Chondrocyte (in vitro differentiated cells): ENCODE measurements at regions not wholly inside any gene's neighbourhood (a gene's known extent, or its start where the extent isn't known, plus 50 kb on each side); places are given as distances from the start of the nearest gene placed in this dataset.

Experiments used
- DNase-seq: peaks from one replicate; pipeline ENCODE4 v3.0.0; 2021; ENCODE audit warnings: mixed read lengths, low spot score
- H3K27ac Mint-ChIP-seq: one replicate; pipeline ENCODE4 v1.8.0; 2021; ENCODE audit warnings: mild to moderate bottlenecking, moderate library complexity, mixed read lengths; ENCODE audit not compliant: unreplicated experiment
- H3K27me3 Mint-ChIP-seq: 2 replicates; pipeline ENCODE4 v1.8.0; 2021; ENCODE audit warnings: low read depth, mixed read lengths
- H3K36me3 Mint-ChIP-seq: 2 replicates; pipeline ENCODE4 v1.8.0; 2021; ENCODE audit warnings: low read depth, mixed read lengths
- H3K4me1 Mint-ChIP-seq: 2 replicates; pipeline ENCODE4 v1.8.0; 2021; ENCODE audit warnings: low read depth, mild to moderate bottlenecking, mixed read lengths
- H3K4me3 Mint-ChIP-seq: one replicate; pipeline ENCODE4 v1.8.0; 2021; ENCODE audit warnings: mild to moderate bottlenecking, moderate library complexity, mixed read lengths; ENCODE audit not compliant: unreplicated experiment
- H3K9me3 Mint-ChIP-seq: 2 replicates; pipeline ENCODE4 v1.8.0; 2021; ENCODE audit warnings: low read depth, mixed read lengths
- TF ChIP-seq, protein P1 (sequence below): fragments of 200-600 bp; sonication (generic); IDR thresholded peaks from 2 replicates; pipeline ENCODE4 v1.5.0; 2021; ENCODE audit warnings: antibody characterized with exemption, mild to moderate bottlenecking, moderate library complexity

- Mint-ChIP-seq H3K27me3 (no peaks in the 10 kb centered on the region), H3K4me1 (no peaks in the 10 kb centered on the region), H3K4me3 (no peak overlapping the region), H3K36me3 (no peaks in the 10 kb centered on the region), H3K27ac (no peak overlapping the region), H3K9me3 (no peaks in the 10 kb centered on the region)
- no peak for DNase-seq
- TF ChIP-seq, protein P1, sequence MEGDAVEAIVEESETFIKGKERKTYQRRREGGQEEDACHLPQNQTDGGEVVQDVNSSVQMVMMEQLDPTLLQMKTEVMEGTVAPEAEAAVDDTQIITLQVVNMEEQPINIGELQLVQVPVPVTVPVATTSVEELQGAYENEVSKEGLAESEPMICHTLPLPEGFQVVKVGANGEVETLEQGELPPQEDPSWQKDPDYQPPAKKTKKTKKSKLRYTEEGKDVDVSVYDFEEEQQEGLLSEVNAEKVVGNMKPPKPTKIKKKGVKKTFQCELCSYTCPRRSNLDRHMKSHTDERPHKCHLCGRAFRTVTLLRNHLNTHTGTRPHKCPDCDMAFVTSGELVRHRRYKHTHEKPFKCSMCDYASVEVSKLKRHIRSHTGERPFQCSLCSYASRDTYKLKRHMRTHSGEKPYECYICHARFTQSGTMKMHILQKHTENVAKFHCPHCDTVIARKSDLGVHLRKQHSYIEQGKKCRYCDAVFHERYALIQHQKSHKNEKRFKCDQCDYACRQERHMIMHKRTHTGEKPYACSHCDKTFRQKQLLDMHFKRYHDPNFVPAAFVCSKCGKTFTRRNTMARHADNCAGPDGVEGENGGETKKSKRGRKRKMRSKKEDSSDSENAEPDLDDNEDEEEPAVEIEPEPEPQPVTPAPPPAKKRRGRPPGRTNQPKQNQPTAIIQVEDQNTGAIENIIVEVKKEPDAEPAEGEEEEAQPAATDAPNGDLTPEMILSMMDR = no peak
Measured at GRCh38 chr6:98590997-98591396, 243.4 kb upstream of the POU3F2 start.

- Mint-ChIP-seq H3K4me3 (no peak overlapping the region), H3K36me3 (no peaks in the 10 kb centered on the region), H3K4me1 (no peaks in the 10 kb centered on the region), H3K27me3 (no peaks in the 10 kb centered on the region), H3K27ac (no peak overlapping the region), H3K9me3 (no peaks in the 10 kb centered on the region)
- TF ChIP-seq, protein P1 = no peak
- DNase-seq = no peak
Measured at GRCh38 chr6:98593676-98594075, 240.7 kb upstream of the POU3F2 start.

- Mint-ChIP-seq H3K4me3 (no peak overlapping the region), H3K4me1 (no peaks in the 10 kb centered on the region), H3K9me3 (no peaks in the 10 kb centered on the region), H3K36me3 (no peaks in the 10 kb centered on the region), H3K27ac (no peak overlapping the region), H3K27me3 (peaks cover 4% of the 10 kb centered on the region)
- TF ChIP-seq, protein P1 = no peak
- no peak for DNase-seq
Measured at GRCh38 chr6:98601716-98602115, 232.7 kb upstream of the POU3F2 start.

DNA sequence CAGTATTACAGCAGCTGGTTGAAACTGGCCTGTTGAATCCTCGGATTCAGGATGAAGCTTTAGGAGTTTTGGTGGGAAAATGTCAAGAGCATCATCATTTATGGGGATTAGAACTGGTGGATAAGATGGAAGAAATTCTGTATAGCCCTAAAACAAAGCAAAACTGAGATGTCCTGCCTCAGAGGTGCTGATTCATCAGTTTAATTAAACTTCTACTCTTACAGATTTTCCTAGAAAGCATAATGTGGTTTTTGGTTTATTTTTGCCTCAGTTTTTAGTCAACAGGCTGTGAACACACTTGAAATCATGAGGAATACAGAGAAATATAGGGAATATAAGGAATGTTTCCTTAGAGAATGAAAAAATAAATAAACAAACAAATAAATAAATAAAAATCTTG lies 228.7 kb upstream of the POU3F2 start:
- Mint-ChIP-seq H3K36me3 (no peaks in the 10 kb centered on the region), H3K27ac (no peak overlapping the region), H3K4me3 (no peak overlapping the region), H3K4me1 (no peaks in the 10 kb centered on the region), H3K9me3 (peaks cover 7% of the 10 kb centered on the region), H3K27me3 (peaks cover 4% of the 10 kb centered on the region)
- no peak for DNase-seq
- TF ChIP-seq, protein P1 = no peak

GRCh38 chr6:98627129-98627775 lies 207.1 kb upstream of the POU3F2 start:
- peaks cover 9% of the 10 kb centered on the region for H3K27me3 Mint-ChIP-seq
- H3K9me3 Mint-ChIP-seq = no peaks in the 10 kb centered on the region
- TF ChIP-seq, protein P1 = no peak
- no peaks in the 10 kb centered on the region for H3K36me3 Mint-ChIP-seq
- H3K4me1 Mint-ChIP-seq = no peaks in the 10 kb centered on the region
- no peak overlapping the region for H3K27ac Mint-ChIP-seq
- no peak for DNase-seq
- no peak overlapping the region for H3K4me3 Mint-ChIP-seq
